ENCODE measurements at regions not wholly inside any gene's neighbourhood (a gene's known extent, or its start where the extent isn't known, plus 50 kb on each side); places are given as distances from the start of the nearest gene placed in this dataset.

DNA sequence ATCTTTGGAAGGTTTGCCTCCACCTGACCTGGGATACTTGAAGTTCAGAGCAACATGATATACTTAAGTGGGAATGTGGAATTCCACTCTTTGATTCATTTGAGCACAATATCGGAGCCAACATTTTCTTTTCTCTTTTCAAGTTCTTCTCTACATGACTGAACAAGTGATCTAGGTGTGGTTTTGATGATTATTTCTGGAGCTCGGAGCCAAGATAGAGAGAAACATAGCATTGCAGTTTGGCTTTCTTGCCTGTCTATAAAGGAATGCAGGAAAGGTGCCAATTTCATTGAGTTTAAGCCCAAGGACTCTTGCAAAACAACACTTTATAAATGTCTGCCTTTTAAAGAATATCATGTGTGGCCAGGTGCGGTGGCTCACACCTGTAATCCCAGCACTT is 124.2 kb upstream of the FAM83B start:
- TF ChIP-seq, protein P1, sequence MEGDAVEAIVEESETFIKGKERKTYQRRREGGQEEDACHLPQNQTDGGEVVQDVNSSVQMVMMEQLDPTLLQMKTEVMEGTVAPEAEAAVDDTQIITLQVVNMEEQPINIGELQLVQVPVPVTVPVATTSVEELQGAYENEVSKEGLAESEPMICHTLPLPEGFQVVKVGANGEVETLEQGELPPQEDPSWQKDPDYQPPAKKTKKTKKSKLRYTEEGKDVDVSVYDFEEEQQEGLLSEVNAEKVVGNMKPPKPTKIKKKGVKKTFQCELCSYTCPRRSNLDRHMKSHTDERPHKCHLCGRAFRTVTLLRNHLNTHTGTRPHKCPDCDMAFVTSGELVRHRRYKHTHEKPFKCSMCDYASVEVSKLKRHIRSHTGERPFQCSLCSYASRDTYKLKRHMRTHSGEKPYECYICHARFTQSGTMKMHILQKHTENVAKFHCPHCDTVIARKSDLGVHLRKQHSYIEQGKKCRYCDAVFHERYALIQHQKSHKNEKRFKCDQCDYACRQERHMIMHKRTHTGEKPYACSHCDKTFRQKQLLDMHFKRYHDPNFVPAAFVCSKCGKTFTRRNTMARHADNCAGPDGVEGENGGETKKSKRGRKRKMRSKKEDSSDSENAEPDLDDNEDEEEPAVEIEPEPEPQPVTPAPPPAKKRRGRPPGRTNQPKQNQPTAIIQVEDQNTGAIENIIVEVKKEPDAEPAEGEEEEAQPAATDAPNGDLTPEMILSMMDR (IDR thresholded peaks at IDR 0.05; ENCODE audit: low read depth, low read length, poor library complexity, severe bottlenecking): no peak
- no peak for TF ChIP-seq EZH2phosphoT487 (IDR thresholded peaks at IDR 0.05; ENCODE audit: borderline replicate concordance, low read length)

All from DOHH2 (cell line).